Endothelial cell of umbilical vein (primary cell): ENCODE measurements at regions not wholly inside any gene's neighbourhood (a gene's known extent, or its start where the extent isn't known, plus 50 kb on each side); places are given as distances from the start of the nearest gene placed in this dataset.

Source experiments
- BruUV-seq: library from RNA; stranded (reverse); fragments of 400-500 nt; replicated peaks from 2 replicates; lab custom pipeline; 2021; lab: Mats Ljungman, UMichigan
- CTCF ChIA-PET: fragments of 300-600, 350-600 bp; sonication (Branson Sonifier 250); formaldehyde crosslinking; loops from one replicate; lab custom pipeline; 2021; ENCODE audit warnings: antibody characterized with exemption, inconsistent platforms; lab: Charles Lee
- POLR2A ChIA-PET: fragments of 300-600, 350-600 bp; sonication (Branson Sonifier 250); formaldehyde crosslinking; loops from one replicate; lab custom pipeline; 2021; ENCODE audit warnings: antibody characterized with exemption, inconsistent platforms; lab: Charles Lee
- DNase-seq: peaks from one replicate; pipeline ENCODE4 v3.0.0-alpha.2; 2011; ENCODE audit warnings: low read depth, low spot score
- FAIRE-seq: peaks from 2 replicates; lab custom pipeline; 2011; peaks lifted over from hg19 to GRCh38; lab: Jason Lieb, UNC
- H2AFZ ChIP-seq: 2 replicates; pipeline ENCODE4 v1.6.0; 2012; ENCODE audit warnings: low read depth, low read length, control low read depth, inconsistent platforms
- H3K27ac ChIP-seq: 2 replicates; pipeline ENCODE4 v1.5.1; 2011; ENCODE audit warnings: low read depth, mild to moderate bottlenecking, control low read depth, low read length, moderate library complexity; ENCODE audit not compliant: insufficient read depth
- H3K27me3 ChIP-seq, 2 experiments: 2 replicates each; pipeline versions ENCODE4 v1.6.0 to v1.6.1; 2011; ENCODE audit warnings: low read length in 2 of 2, mixed read lengths in 1 of 2; ENCODE audit not compliant: control insufficient read depth in 2 of 2, insufficient read depth in 2 of 2
- H3K36me3 ChIP-seq, 2 experiments: 2 replicates in 1 of 2; 3 replicates in 1 of 2; pipeline ENCODE4 v1.5.1; 2011; ENCODE audit warnings: low read length in 2 of 2, mild to moderate bottlenecking in 1 of 2, moderate library complexity in 1 of 2; ENCODE audit not compliant: control insufficient read depth in 2 of 2, insufficient read depth in 2 of 2; ENCODE audit errors: extremely low read depth in 1 of 2
- H3K4me1 ChIP-seq: 3 replicates; pipeline ENCODE4 v1.5.1; 2011; ENCODE audit warnings: mild to moderate bottlenecking, low read length; ENCODE audit not compliant: control insufficient read depth, insufficient read depth; ENCODE audit errors: extremely low read depth
- H3K4me2 ChIP-seq: 2 replicates; pipeline ENCODE4 v1.6.1; 2011; ENCODE audit warnings: low read length, control low read depth, mixed read lengths; ENCODE audit not compliant: insufficient read depth
- H3K4me3 ChIP-seq, 3 experiments: fragments of 200-600 bp in 1 of 3; sonication (generic), shearing (Covaris generic) in 1 of 3; replicated peaks in 1 of 3; 2 replicates each; pipeline ENCODE4 v1.5.1; 2011 to 2016; ENCODE audit warnings: control low read depth in 3 of 3, low read length in 3 of 3, mild to moderate bottlenecking in 2 of 3, inconsistent platforms in 1 of 3, low read depth in 1 of 3, moderate library complexity in 1 of 3; ENCODE audit not compliant: insufficient read depth in 1 of 3
- H3K79me2 ChIP-seq: 2 replicates; pipeline ENCODE4 v1.6.0; 2012; ENCODE audit warnings: low read length, inconsistent platforms; ENCODE audit not compliant: control insufficient read depth, insufficient read depth
- H3K9ac ChIP-seq: replicated peaks from 2 replicates; pipeline ENCODE3; 2011; ENCODE audit warnings: low read length, control low read depth; ENCODE audit not compliant: insufficient read depth; ENCODE audit errors: extremely low read depth
- H3K9me1 ChIP-seq: replicated peaks from 3 replicates; pipeline ENCODE4 v1.6.0; 2011; ENCODE audit warnings: mild to moderate bottlenecking, low read length; ENCODE audit not compliant: control insufficient read depth, insufficient read depth; ENCODE audit errors: extremely low read depth
- H3K9me3 ChIP-seq: replicated peaks from 2 replicates; pipeline ENCODE4 v1.5.1; 2012; ENCODE audit warnings: low read length, inconsistent platforms; ENCODE audit not compliant: control insufficient read depth, insufficient read depth
- H4K20me1 ChIP-seq: replicated peaks from 2 replicates; pipeline ENCODE3; 2011; ENCODE audit warnings: mild to moderate bottlenecking, low read length; ENCODE audit not compliant: control insufficient read depth, insufficient read depth; ENCODE audit errors: extremely low read depth
- EZH2 ChIP-seq: IDR thresholded peaks from 2 replicates; pipeline ENCODE4 v1.6.1; 2012; ENCODE audit warnings: borderline replicate concordance, low read depth, mild to moderate bottlenecking, moderate library complexity, low read length, inconsistent platforms; ENCODE audit not compliant: severe bottlenecking
- FOS ChIP-seq: IDR thresholded peaks from 2 replicates; pipeline ENCODE4 v1.6.1; 2011; ENCODE audit warnings: mild to moderate bottlenecking, low read length, moderate library complexity, borderline replicate concordance; ENCODE audit not compliant: insufficient read depth
- GATA2 ChIP-seq: IDR thresholded peaks from 2 replicates; pipeline ENCODE4 v1.7.0; 2011; ENCODE audit warnings: low read depth, mild to moderate bottlenecking, moderate library complexity, mixed read lengths, low read length; ENCODE audit not compliant: insufficient read length, insufficient read depth
- JUN ChIP-seq: IDR thresholded peaks from 2 replicates; pipeline ENCODE4 v1.6.1; 2011; ENCODE audit warnings: borderline replicate concordance, low read depth; ENCODE audit not compliant: insufficient read length, insufficient read depth
- MYC ChIP-seq: IDR thresholded peaks from one replicate; pipeline ENCODE4 v1.6.1; 2011; ENCODE audit warnings: mild to moderate bottlenecking, low read depth, low read length
- POLR2A ChIP-seq: IDR thresholded peaks from 2 replicates; pipeline ENCODE4 v1.6.1; 2012; ENCODE audit warnings: low read depth, mild to moderate bottlenecking, control low read depth, low read length
- POLR2AphosphoS5 ChIP-seq: IDR thresholded peaks from 2 replicates; pipeline ENCODE4 v1.6.1; 2012; ENCODE audit warnings: low read depth, mild to moderate bottlenecking, control low read depth, low read length, moderate library complexity; ENCODE audit not compliant: insufficient read depth
- dilution Hi-C: fragments of 300-500 bp; cut with MboI; formaldehyde crosslinking; loops from one replicate; pipeline ENCODE4 v1.15.0; 2019; ENCODE audit warnings: low sequenced_read_pairs; ENCODE audit not compliant: extremely low pct_ligation_motif_present
- intact Hi-C: fragments of 100-400 bp; cut with micrococcal nuclease; formaldehyde crosslinking; loops from one replicate; pipeline ENCODE4 v1.10.0; 2022
- TF ChIP-seq, protein P1 (sequence below): IDR thresholded peaks from 2 replicates; pipeline ENCODE4 v1.6.1; 2011; ENCODE audit not compliant: insufficient read depth, insufficient read length
- TF ChIP-seq, protein P2 (sequence below), 2 donors: IDR thresholded peaks; 1 replicate in 1 of 2; 2 replicates in 1 of 2; pipeline ENCODE4 v1.5.1; 2011; ENCODE audit warnings: low read length in 2 of 2, mild to moderate bottlenecking in 2 of 2, moderate library complexity in 2 of 2, control low read depth in 1 of 2, inconsistent platforms in 1 of 2, low read depth in 1 of 2; ENCODE audit not compliant: insufficient read depth in 1 of 2; ENCODE audit errors: extremely low read depth in 1 of 2

DNA sequence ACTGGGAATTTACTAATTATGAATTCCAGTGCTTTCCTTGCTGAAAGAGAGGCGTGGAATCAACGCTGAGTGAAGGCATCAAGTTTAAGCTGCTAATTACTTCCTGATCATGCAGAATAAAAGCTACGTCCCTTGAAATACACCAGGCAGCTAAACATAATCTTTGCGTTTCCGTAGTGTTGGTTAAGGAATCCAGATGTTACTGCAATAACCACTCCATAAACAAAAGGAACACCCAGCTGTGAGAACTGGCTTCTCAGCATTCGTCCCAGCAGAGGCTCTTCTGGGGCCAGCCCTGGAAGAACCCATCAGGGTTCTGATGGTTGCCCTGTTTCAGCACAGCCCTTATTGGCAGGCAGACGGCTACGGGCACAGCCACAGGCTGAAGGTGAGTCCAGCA is 111.4 kb downstream of the CDH26 start:
- no peak overlapping the region for H3K4me2 ChIP-seq
- no peaks in the 10 kb centered on the region for H3K36me3 ChIP-seq
- dilution Hi-C loops: no loop called here
- H3K27me3 ChIP-seq: no peaks in the 10 kb centered on the region
- DNase-seq: no peak
- no peaks in the 10 kb centered on the region for H3K4me1 ChIP-seq
- TF ChIP-seq, protein P1, sequence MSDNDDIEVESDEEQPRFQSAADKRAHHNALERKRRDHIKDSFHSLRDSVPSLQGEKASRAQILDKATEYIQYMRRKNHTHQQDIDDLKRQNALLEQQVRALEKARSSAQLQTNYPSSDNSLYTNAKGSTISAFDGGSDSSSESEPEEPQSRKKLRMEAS: no peak
- BruUV-seq: no TSS peak
- intact Hi-C loops: no loop called here
- H3K27ac ChIP-seq: no peak overlapping the region
- ChIA-PET POLR2A (no interaction called here), CTCF (no interaction called here)
- no peak for FAIRE-seq
- no peak overlapping the region for H2AFZ ChIP-seq
- H3K9me1 ChIP-seq: no peaks in the 10 kb centered on the region
- no peak overlapping the region for H3K9ac ChIP-seq
- H4K20me1 ChIP-seq: no peaks in the 10 kb centered on the region
- H3K4me3 ChIP-seq: no peak overlapping the region
- peaks cover 2% of the 10 kb centered on the region for H3K9me3 ChIP-seq
- H3K79me2 ChIP-seq: no peaks in the 10 kb centered on the region

DNA sequence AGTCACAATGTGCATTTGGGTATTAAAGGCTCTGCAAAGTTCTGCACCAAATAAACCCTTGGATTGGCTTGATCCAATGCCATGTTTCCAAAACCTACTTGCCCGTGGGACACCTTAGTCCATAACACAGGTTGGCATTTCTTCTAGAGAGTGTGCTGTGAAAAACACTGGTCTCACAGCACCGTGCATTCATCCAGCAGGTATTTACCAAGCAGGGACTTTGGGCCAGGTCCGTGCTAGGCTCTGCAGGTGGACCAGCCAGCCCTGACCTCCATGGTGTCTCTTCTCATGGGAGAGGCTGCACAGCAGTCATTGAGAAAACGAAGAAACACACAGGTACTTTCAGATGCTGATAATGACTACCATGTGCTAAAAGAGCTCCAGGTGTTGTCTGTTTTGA is 112.6 kb downstream of the CDH26 start:
- POLR2A ChIA-PET: no interaction called here
- DNase-seq (no peak), FAIRE-seq (no peak)
- no peak overlapping the region for H3K4me2 ChIP-seq
- no peaks in the 10 kb centered on the region for H3K4me1 ChIP-seq
- no peaks in the 10 kb centered on the region for H3K9me1 ChIP-seq
- no peaks in the 10 kb centered on the region for H3K36me3 ChIP-seq
- no peaks in the 10 kb centered on the region for H4K20me1 ChIP-seq
- CTCF ChIA-PET: no interaction called here
- H3K4me3 ChIP-seq: no peak overlapping the region
- H3K27me3 ChIP-seq: no peaks in the 10 kb centered on the region
- no peak for TF ChIP-seq MYC
- TF ChIP-seq JUN: no peak
- TF ChIP-seq, protein P1: no peak
- TF ChIP-seq POLR2AphosphoS5: no peak
- TF ChIP-seq EZH2: no peak
- TF ChIP-seq GATA2: no peak
- no peak for TF ChIP-seq POLR2A
- TF ChIP-seq FOS: no peak
- TF ChIP-seq, protein P2, sequence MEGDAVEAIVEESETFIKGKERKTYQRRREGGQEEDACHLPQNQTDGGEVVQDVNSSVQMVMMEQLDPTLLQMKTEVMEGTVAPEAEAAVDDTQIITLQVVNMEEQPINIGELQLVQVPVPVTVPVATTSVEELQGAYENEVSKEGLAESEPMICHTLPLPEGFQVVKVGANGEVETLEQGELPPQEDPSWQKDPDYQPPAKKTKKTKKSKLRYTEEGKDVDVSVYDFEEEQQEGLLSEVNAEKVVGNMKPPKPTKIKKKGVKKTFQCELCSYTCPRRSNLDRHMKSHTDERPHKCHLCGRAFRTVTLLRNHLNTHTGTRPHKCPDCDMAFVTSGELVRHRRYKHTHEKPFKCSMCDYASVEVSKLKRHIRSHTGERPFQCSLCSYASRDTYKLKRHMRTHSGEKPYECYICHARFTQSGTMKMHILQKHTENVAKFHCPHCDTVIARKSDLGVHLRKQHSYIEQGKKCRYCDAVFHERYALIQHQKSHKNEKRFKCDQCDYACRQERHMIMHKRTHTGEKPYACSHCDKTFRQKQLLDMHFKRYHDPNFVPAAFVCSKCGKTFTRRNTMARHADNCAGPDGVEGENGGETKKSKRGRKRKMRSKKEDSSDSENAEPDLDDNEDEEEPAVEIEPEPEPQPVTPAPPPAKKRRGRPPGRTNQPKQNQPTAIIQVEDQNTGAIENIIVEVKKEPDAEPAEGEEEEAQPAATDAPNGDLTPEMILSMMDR (IDR thresholded peaks at IDR 0.05; ENCODE audit: extremely low read depth in 1 of 2, insufficient read depth in 1 of 2, low read depth in 1 of 2, low read length in 2 of 2): no peak
- no TSS peak for BruUV-seq
- intact Hi-C loops (no loop called here), dilution Hi-C loops (no loop called here)
- no peak overlapping the region for H3K27ac ChIP-seq
- no peak overlapping the region for H2AFZ ChIP-seq
- H3K79me2 ChIP-seq: no peaks in the 10 kb centered on the region
- H3K9ac ChIP-seq: no peak overlapping the region
- peaks cover 3% of the 10 kb centered on the region for H3K9me3 ChIP-seq
